Cardiac fibroblast (primary cell): ENCODE measurements at regions not wholly inside any gene's neighbourhood (a gene's known extent, or its start where the extent isn't known, plus 50 kb on each side); places are given as distances from the start of the nearest gene placed in this dataset.

ENCODE experiments used
- DNase-seq, 2 donors: peaks; one replicate each; pipeline versions ENCODE4 v3.0.0 to v3.0.0-alpha.2; 2010; ENCODE audit warnings: low read depth in 2 of 2
- H3K4me3 ChIP-seq, 2 donors: replicated peaks in 1 of 2; 1 replicate in 1 of 2; 2 replicates in 1 of 2; pipeline ENCODE4 v1.5.1; 2011; ENCODE audit warnings: low read depth in 2 of 2, low read length in 2 of 2, mild to moderate bottlenecking in 2 of 2, moderate library complexity in 1 of 2
- CTCF ChIP-seq: IDR thresholded peaks from one replicate; pipeline ENCODE4 v1.5.1; 2011; ENCODE audit warnings: low read depth, mild to moderate bottlenecking, low read length, inconsistent platforms

- no peak for DNase-seq
- H3K4me3 ChIP-seq, result no peak overlapping the region
- TF ChIP-seq CTCF, result no peak
Measured at GRCh38 chr10:108905821-108906220, 1017.5 kb downstream of the XPNPEP1 start.

- TF ChIP-seq CTCF, result no peak
- DNase-seq, result no peak
- no peak overlapping the region for H3K4me3 ChIP-seq
Measured at GRCh38 chr10:108905171-108905570, 1018.1 kb downstream of the XPNPEP1 start.

- peak; percentile 1 to 8 for DNase-seq
- H3K4me3 ChIP-seq, result no peak overlapping the region
- TF ChIP-seq CTCF, result no peak
Measured at GRCh38 chr10:108904163-108904838, 1019.0 kb downstream of the XPNPEP1 start.

GRCh38 chr10:108902619-108903285 is 1020.6 kb downstream of the XPNPEP1 start:
- DNase-seq, result no peak
- no peak overlapping the region for H3K4me3 ChIP-seq
- TF ChIP-seq CTCF, result no peak

- no peak for TF ChIP-seq CTCF
- no peak for DNase-seq
Measured at GRCh38 chr10:108901781-108902618, 1021.3 kb downstream of the XPNPEP1 start.

GRCh38 chr10:108899670-108900069 is 1023.6 kb downstream of the XPNPEP1 start:
- no peak for DNase-seq
- H3K4me3 ChIP-seq, result no peak overlapping the region
- no peak for TF ChIP-seq CTCF

More at GRCh38 chr10:108901781-108902618, 1021.3 kb downstream of the XPNPEP1 start:
- no peak overlapping the region for H3K4me3 ChIP-seq
